GM21786 (cell line): ENCODE measurements at regions not wholly inside any gene's neighbourhood (a gene's known extent, or its start where the extent isn't known, plus 50 kb on each side); places are given as distances from the start of the nearest gene placed in this dataset.
"Not testable (repeated sequence)": the region's sequence is repeated elsewhere in the genome, so short reads cannot be mapped to it uniquely, and the experiment has no call there.

Experiments used
- ATAC-seq: cut with Tn5 transposase; IDR thresholded peaks from one replicate; pipeline ENCODE4 v1.9.1; 2021; ENCODE audit not compliant: unreplicated experiment

- no peak for ATAC-seq
Measured at GRCh38 chr4:151559595-151559994, 150.6 kb downstream of the FHIP1A start.

DNA sequence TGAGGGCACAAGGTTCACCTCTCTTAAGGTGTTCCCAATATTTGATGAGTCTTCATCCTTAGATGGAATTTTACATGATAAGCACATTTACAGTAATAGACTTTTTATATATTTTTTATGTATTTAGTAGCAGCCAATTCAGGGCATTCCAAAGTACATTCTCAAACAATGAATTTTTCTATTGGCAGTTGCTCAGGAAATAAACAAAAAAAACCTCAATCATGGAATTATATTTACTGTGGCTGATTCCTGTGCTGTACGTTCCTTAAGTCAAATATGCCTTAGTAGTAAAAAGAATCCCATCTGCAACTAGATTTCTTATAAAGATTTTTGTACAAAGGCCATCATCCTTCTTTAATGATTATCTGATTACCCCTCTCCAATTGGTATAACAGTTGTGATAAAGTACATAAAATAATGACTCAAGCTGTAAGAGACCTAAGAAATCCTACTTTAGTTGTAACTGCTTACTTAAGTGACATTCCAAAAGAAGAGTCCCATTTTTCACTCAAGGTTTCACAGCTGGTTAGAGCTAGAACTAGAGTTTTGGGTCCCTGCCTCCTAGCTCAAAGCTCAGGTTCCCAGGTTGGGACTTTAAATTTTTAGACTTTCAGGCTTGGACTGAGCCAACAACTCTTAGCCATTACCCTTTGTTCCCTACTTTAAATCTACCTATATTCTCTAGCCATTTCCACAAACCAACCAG lies 152.7 kb downstream of the FHIP1A start:
- no peak for ATAC-seq

GRCh38 chr4:151563194-151563593 lies 154.2 kb downstream of the FHIP1A start:
- ATAC-seq: no peak

- ATAC-seq: no peak
Measured at GRCh38 chr4:151564321-151564720, 155.3 kb downstream of the FHIP1A start.

DNA sequence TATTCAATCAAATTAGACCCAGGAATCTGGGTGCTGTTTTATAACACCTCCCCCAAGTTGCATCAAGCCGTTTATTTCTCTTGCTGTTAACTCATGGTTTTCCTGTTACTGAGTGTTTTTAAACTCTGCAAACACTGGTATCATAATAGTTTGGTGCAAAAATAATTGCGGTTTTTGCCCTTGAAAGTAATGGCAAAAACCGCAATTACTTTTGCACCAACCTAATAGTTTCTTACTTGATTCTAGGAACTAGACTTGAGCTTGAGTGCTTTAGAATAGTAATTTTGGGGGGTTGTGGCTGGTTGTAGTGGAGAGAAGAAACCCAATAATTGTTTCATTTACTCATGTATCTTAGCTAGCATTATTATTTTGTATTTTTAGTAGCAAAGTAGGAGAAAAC lies 156.6 kb downstream of the FHIP1A start:
- ATAC-seq: no peak

DNA sequence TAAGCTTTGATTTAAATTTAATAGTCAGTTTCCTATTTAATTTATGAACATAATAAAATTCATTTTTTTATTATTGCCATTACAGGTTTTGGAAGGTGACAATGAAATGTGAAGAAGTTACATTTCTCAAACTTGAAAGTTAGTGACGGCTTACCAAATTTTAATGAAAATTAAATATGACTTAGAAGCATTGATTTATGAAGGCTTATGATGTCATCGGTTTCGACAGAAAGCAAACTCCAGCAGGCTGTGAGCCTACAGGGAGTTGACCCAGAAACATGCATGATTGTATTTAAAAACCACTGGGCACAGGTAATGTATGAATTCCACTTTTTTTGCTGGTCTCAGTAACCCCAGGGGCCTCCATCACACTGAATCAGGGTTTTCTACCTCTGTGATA lies 157.1 kb downstream of the FHIP1A start:
- ATAC-seq: no peak

DNA sequence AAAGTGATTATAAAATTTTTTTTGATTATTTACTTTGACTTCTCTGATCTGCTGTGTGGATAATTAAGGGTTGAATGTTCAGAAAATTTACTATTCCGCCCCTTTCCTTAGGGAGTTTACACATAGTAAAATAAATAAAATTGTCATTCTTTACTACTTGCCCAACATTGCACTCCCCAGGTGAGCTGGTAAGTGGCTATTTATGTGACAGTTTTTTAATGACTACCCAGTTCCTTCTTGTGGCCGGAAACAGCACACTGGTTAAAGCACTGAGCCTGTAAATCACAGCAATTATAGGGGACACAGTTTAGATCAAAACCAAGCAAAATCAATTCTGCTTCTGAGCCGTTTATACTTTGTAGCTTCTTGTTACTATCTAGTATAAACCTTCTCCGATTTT lies 158.1 kb downstream of the FHIP1A start:
- peak; percentile 96 for ATAC-seq

DNA sequence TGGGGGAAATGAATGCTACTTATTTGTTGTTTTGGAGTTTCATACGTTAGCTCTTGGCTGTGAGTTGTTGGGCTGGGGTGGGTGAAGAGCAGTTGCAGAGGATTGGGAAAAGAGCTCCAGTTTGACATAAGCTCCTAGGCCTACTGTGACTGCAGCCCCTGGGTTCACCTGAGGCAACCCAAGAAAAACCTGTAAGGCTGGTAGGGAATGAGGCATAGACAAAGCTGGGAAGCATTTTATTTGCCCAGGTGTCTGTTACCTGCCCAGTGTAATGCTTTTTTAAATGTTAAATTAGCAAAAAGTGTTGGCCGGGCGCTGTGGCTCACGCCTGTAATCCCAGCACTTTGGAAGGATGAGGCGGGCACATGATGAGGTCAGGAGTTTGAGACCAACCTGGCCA lies 160.0 kb downstream of the FHIP1A start:
- no peak for ATAC-seq

DNA sequence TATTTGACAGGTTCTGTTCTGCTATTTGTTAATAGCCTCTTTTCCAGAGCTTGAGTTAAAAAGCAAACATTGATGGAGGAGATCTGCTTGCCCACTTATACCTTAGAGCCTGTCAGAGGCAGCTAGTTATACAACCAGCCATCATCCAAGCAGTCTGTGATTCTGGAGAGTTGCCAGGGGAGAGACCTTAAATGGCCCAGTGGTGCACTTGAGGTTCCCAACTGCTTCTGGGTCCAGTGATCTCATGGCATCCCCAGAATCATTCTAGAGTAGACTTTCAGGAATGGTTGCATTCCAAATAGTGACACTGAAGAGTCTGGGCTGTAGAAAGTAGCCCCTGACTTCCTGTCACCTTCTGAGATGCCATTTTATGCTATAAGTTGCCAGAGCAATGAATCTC lies 160.7 kb downstream of the FHIP1A start:
- ATAC-seq: no peak

DNA sequence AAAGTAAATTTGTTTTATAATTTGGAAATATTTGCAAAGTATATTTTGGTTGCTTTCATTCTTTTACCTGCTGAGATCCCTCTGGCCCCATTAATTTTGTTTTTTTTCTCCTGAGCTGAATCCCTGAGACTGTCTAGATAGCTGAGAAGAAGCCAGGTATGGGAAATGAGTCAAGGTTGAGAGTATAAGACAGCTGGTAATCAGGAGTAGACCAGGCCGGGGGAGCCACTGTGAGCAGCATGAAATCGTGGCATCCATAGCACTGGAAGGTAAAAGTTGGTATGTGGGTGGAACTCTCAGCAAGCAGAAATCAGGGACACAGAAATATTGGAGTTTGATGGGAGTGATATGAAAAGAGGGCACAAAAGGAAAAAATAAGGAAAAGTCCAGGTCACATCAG lies 164.5 kb downstream of the FHIP1A start:
- ATAC-seq: no peak

GRCh38 chr4:151573945-151574344 lies 165.0 kb downstream of the FHIP1A start:
- ATAC-seq: no peak

DNA sequence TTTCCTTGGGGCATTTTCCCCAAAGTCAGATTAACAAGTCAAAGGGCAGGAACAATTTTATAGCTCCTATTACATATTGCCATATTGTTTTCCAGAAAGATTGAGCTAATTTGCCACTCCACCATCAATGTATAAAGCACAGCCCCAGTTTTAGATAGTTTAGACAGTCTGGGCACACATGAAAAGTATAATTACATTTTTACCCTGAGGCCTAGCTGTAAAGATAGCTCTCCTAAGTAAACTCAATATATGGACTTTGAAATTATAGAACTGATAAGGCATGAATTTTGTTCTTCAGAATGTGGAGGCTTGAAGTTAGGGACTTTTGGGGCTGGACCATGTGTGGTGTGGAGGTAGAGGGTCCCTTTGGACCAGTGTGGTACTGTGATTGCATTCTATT lies 166.0 kb downstream of the FHIP1A start:
- ATAC-seq: no peak

- no peak for ATAC-seq
Measured at GRCh38 chr4:151575646-151576045, 166.7 kb downstream of the FHIP1A start.

DNA sequence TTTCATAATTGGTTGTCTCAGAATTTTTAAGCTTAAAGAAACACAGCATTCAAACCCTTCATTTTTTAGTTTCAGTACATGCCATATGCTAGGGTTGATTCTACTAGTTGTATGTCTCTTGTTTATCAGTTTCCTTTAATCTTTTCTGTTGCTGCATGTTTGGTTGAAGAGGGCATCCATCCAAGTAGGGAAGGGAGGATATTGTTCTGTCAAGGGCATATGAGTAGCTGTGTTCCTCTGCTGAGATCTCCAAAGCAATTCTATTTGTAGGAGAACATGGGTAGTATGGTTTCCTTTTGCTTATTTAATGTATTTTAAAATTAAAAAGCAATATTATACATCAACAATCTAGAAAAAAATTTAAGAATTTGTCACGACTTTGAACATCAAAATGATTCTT lies 167.7 kb downstream of the FHIP1A start:
- ATAC-seq: no peak

DNA sequence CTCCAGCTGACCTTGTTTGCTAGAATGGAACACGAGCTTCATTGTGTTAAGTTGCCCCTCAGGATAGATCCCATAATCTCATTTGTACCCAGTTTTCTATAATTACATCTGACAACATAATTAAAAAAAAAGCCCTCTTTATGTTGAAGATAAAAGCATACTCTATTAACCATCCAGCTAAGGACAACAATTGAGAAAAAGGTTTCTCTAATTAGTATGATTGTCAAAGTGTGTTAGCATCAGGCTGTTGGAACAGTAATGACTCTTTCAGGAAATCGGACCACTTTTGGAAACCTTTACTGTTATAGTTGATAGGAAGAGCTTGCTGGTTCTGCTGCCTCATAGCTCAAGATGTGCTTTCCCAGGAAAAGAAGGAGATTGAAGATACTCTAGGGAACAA lies 172.6 kb downstream of the FHIP1A start:
- no peak for ATAC-seq

GRCh38 chr4:151582098-151582497 lies 173.1 kb downstream of the FHIP1A start:
- ATAC-seq: no peak

- no peak for ATAC-seq
Measured at GRCh38 chr4:151583157-151583914, 174.4 kb downstream of the FHIP1A start.

- ATAC-seq: no peak
Measured at GRCh38 chr4:151584101-151584500, 175.1 kb downstream of the FHIP1A start.

DNA sequence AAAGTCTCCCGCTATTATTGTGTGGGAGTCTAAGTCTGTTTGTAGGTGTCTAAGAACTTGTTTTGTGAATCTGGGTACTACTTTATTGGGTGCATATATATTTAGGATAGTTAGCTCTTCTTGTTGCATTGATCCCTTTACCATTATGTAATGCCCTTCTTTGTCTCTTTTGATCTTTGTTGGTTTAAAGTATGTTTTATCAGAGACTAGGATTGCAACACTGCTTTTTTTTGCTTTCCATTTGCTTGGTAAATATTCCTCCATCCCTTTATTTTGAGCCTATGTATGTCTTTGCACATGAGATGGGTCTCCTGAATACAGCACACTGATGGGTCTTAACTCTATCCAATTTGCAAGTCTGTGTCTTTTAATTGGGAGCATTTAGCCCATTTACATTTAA lies 165.2 kb downstream of the GATB start:
- not testable (repeated sequence) for ATAC-seq

GRCh38 chr4:151597691-151598090 lies 163.1 kb downstream of the GATB start:
- not testable (repeated sequence) for ATAC-seq

DNA sequence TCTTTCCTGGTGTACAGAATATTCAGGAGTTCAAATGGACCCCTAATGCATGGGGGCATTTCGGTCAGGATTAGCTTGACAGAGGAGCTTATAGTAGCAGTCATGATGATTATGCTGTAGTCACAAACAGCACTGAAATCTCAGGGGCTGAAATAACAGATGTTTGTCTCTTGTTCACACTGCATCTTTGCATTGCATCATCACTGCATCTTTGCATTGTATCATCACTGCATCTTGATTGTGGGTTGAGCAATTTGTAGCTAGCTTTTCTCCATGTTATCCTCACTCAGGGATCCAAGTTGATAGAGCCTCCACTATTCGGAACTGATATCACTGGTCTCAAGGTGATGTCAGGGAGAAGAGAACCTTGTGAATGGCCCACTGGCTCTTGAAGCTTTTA lies 160.9 kb downstream of the GATB start:
- ATAC-seq: no peak

DNA sequence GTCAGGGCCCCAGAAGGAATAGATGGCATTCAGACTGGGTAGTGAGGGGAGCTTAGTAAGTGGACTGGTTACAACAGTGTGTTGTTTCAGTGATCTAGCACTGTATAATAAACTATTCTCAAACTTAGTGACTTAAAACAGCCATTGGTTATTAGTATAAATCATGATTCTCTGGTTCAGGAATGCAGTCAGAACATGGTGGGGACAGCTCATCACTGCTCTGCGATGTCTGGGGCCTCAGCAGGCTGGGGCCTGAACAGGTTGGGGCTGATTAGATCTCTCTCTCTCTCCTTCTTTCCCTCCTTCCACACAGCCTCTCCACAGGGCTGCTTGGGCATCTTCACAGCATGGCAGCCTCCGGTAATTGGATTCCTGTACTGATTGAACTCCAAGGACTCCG lies 160.4 kb downstream of the GATB start:
- no peak for ATAC-seq

DNA sequence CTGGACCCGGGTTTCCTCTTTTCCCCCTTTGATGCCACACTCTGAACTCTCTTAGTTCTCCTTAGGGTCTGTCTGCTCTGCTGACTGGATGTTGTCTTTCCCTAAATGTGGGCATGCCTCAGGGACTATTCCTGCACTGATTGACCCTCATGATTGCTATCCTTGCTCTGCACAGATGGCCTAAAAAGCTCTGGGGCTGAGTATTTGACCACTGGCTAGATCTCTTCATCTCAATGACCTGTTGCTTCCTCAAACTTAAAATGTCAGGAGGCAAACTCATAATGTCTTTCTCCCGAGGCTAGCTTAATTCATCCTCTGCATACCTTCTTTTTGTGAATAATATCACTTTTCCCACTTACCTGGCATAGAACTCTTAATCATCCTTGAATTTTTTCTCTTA lies 157.4 kb downstream of the GATB start:
- no peak for ATAC-seq
